Suprapubic skin (tissue), 4 donors: ENCODE measurements at regions not wholly inside any gene's neighbourhood (a gene's known extent, or its start where the extent isn't known, plus 50 kb on each side); places are given as distances from the start of the nearest gene placed in this dataset.

Source experiments
- DNase-seq, 2 donors: peaks; one replicate each; pipeline ENCODE4 v3.0.0-alpha.2; 2019; ENCODE audit warnings: low spot score in 2 of 2
- H3K27ac ChIP-seq: fragments of 200-600 bp; sonication (generic); one replicate; pipeline ENCODE4 v1.5.1; 2019
- H3K27me3 ChIP-seq: fragments of 200-600 bp; sonication (generic); one replicate; pipeline ENCODE4 v1.5.1; 2019
- H3K36me3 ChIP-seq: fragments of 200-600 bp; sonication (generic); one replicate; pipeline ENCODE4 v1.5.1; 2019
- H3K4me1 ChIP-seq: fragments of 200-600 bp; sonication (generic); one replicate; pipeline ENCODE4 v1.5.1; 2019
- H3K4me3 ChIP-seq: fragments of 200-600 bp; sonication (generic); one replicate; pipeline ENCODE4 v1.5.1; 2019; ENCODE audit warnings: mild to moderate bottlenecking
- H3K9me3 ChIP-seq: fragments of 200-600 bp; sonication (generic); one replicate; pipeline ENCODE4 v1.5.1; 2019
- EP300 ChIP-seq: sonication (generic); formaldehyde crosslinking; IDR thresholded peaks from one replicate; pipeline ENCODE4 v1.6.1; 2017; ENCODE audit warnings: antibody characterized with exemption
- POLR2A ChIP-seq, 2 donors: fragments of 450-650 bp; IDR thresholded peaks; one replicate each; pipeline ENCODE4 v1.6.1; 2017; ENCODE audit warnings: antibody characterized with exemption in 2 of 2, mild to moderate bottlenecking in 2 of 2, moderate library complexity in 2 of 2
- POLR2AphosphoS5 ChIP-seq, 3 donors: sonication (generic); formaldehyde crosslinking; IDR thresholded peaks; one replicate each; pipeline ENCODE4 v1.6.1; 2017; ENCODE audit warnings: antibody characterized with exemption in 3 of 3
- WGBS: methylation state at CpG from one replicate; pipeline ENCODE4 v1.1.5; 2018; 5-methylcytosine and 5-hydroxymethylcytosine counted together
- TF ChIP-seq, protein P1 (sequence below), 2 donors: fragments of 200-600 bp in 1 of 2; fragments of 450-650 bp in 1 of 2; sonication (generic) in 1 of 2; IDR thresholded peaks; one replicate each; pipeline ENCODE4 v1.5.1; 2016 to 2019; ENCODE audit warnings: antibody characterized with exemption in 2 of 2, mild to moderate bottlenecking in 1 of 2, moderate library complexity in 1 of 2

- Histone ChIP-seq H3K36me3 (no peaks in the 10 kb centered on the region), H3K9me3 (no peaks in the 10 kb centered on the region), H3K27me3 (no peaks in the 10 kb centered on the region), H3K27ac (no peak overlapping the region), H3K4me3 (no peak overlapping the region), H3K4me1 (peaks cover 31% of the 10 kb centered on the region)
- 65% methylated on average over 2 of the region's 2 CpGs for WGBS
- no peak for DNase-seq
- TF ChIP-seq, protein P1, sequence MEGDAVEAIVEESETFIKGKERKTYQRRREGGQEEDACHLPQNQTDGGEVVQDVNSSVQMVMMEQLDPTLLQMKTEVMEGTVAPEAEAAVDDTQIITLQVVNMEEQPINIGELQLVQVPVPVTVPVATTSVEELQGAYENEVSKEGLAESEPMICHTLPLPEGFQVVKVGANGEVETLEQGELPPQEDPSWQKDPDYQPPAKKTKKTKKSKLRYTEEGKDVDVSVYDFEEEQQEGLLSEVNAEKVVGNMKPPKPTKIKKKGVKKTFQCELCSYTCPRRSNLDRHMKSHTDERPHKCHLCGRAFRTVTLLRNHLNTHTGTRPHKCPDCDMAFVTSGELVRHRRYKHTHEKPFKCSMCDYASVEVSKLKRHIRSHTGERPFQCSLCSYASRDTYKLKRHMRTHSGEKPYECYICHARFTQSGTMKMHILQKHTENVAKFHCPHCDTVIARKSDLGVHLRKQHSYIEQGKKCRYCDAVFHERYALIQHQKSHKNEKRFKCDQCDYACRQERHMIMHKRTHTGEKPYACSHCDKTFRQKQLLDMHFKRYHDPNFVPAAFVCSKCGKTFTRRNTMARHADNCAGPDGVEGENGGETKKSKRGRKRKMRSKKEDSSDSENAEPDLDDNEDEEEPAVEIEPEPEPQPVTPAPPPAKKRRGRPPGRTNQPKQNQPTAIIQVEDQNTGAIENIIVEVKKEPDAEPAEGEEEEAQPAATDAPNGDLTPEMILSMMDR (IDR thresholded peaks at IDR 0.05), result no peak
- TF ChIP-seq EP300 (no peak), POLR2A (IDR thresholded peaks at IDR 0.05) (no peak), POLR2AphosphoS5 (IDR thresholded peaks at IDR 0.05) (no peak)
Measured at GRCh38 chr2:150789376-150789905, 302.0 kb upstream of the RND3 start.

- no peaks in the 10 kb centered on the region for H3K9me3 ChIP-seq
- H3K4me1 ChIP-seq, result peaks cover 31% of the 10 kb centered on the region
- no peaks in the 10 kb centered on the region for H3K36me3 ChIP-seq
- DNase-seq, result no peak
- H3K27ac ChIP-seq, result no peak overlapping the region
- no peaks in the 10 kb centered on the region for H3K27me3 ChIP-seq
- no peak for TF ChIP-seq POLR2A (IDR thresholded peaks at IDR 0.05)
- TF ChIP-seq, protein P1 (IDR thresholded peaks at IDR 0.05), result no peak
- no peak for TF ChIP-seq EP300
- no peak for TF ChIP-seq POLR2AphosphoS5 (IDR thresholded peaks at IDR 0.05)
- 80% methylated on average over 3 of the region's 3 CpGs for WGBS
- no peak overlapping the region for H3K4me3 ChIP-seq
Measured at GRCh38 chr2:150788426-150789140, 301.1 kb upstream of the RND3 start.

DNA sequence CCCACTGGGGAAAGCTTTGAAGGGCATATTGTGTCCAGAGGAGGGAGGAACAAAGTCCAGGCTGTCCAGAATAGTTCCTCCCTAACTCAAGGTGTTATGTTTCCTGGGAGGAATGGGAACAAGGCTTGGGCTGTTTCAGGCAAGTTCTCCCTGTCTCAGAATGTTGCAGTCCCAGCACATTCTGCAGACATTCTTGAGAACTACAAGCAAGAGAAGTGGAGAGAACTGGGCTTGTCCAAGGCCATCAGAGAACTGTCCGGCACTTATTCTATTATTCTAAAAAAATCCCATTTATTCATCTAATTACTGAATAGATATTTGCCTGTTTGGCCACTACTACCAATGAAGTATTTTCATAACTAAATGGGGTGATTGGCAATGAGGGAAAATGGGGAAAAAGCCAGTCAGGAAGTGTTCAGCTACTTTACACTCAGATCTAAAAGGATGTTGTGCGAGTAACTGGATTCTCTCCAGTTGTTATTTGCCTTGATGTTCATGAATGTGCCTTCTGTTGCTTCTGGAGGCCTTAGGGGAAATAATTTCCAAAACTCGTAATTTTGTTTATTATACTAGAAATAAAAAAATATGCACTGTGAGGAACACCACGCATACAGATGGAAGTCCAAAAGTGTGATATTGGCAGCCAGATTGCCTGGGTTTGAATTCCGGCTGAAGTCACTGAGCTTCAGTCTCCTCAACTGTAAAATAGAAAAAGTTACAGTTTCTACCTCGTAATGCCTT lies 300.1 kb upstream of the RND3 start:
- no peaks in the 10 kb centered on the region for H3K9me3 ChIP-seq
- no peaks in the 10 kb centered on the region for H3K36me3 ChIP-seq
- no peak for TF ChIP-seq POLR2AphosphoS5 (IDR thresholded peaks at IDR 0.05)
- TF ChIP-seq, protein P1 (IDR thresholded peaks at IDR 0.05), result no peak
- no peak for TF ChIP-seq EP300
- TF ChIP-seq POLR2A (IDR thresholded peaks at IDR 0.05), result no peak
- peaks cover 31% of the 10 kb centered on the region for H3K4me1 ChIP-seq
- DNase-seq, result no peak
- H3K27ac ChIP-seq, result peak overlapping the region; percentile 12
- H3K4me3 ChIP-seq, result no peak overlapping the region
- no peaks in the 10 kb centered on the region for H3K27me3 ChIP-seq
- WGBS, result 53% methylated on average over 6 of the region's 6 CpGs

GRCh38 chr2:150784389-150784788 lies 296.9 kb upstream of the RND3 start:
- H3K4me1 ChIP-seq, result peaks cover 26% of the 10 kb centered on the region
- 82% methylated on average over 3 of the region's 3 CpGs for WGBS
- no peak for TF ChIP-seq POLR2A (IDR thresholded peaks at IDR 0.05)
- no peak for TF ChIP-seq EP300
- TF ChIP-seq, protein P1 (IDR thresholded peaks at IDR 0.05), result no peak
- no peak for TF ChIP-seq POLR2AphosphoS5 (IDR thresholded peaks at IDR 0.05)
- no peaks in the 10 kb centered on the region for H3K9me3 ChIP-seq
- H3K27me3 ChIP-seq, result no peaks in the 10 kb centered on the region
- H3K36me3 ChIP-seq, result no peaks in the 10 kb centered on the region
- H3K4me3 ChIP-seq, result no peak overlapping the region
- no peak for DNase-seq
- H3K27ac ChIP-seq, result no peak overlapping the region

GRCh38 chr2:150783896-150784295 lies 296.4 kb upstream of the RND3 start:
- no peak for DNase-seq
- H3K36me3 ChIP-seq, result no peaks in the 10 kb centered on the region
- no peaks in the 10 kb centered on the region for H3K9me3 ChIP-seq
- no peak overlapping the region for H3K4me3 ChIP-seq
- peaks cover 21% of the 10 kb centered on the region for H3K4me1 ChIP-seq
- WGBS, result 94% methylated on average over 4 of the region's 4 CpGs
- no peak overlapping the region for H3K27ac ChIP-seq
- TF ChIP-seq EP300, result no peak
- TF ChIP-seq, protein P1 (IDR thresholded peaks at IDR 0.05), result no peak
- no peak for TF ChIP-seq POLR2A (IDR thresholded peaks at IDR 0.05)
- TF ChIP-seq POLR2AphosphoS5 (IDR thresholded peaks at IDR 0.05), result no peak
- no peaks in the 10 kb centered on the region for H3K27me3 ChIP-seq
